Hematopoietic multipotent progenitor cell (in vitro differentiated cells): ENCODE measurements at regions not wholly inside any gene's neighbourhood (a gene's known extent, or its start where the extent isn't known, plus 50 kb on each side); places are given as distances from the start of the nearest gene placed in this dataset.
"Not testable (repeated sequence)": the region's sequence is repeated elsewhere in the genome, so short reads cannot be mapped to it uniquely, and the experiment has no call there.

Source experiments
- DNase-seq, 3 donors: peaks; one replicate each; pipeline ENCODE4 v3.0.0-alpha.2; 2011 to 2015; ENCODE audit warnings: low read depth in 2 of 3, low spot score in 2 of 3

DNA sequence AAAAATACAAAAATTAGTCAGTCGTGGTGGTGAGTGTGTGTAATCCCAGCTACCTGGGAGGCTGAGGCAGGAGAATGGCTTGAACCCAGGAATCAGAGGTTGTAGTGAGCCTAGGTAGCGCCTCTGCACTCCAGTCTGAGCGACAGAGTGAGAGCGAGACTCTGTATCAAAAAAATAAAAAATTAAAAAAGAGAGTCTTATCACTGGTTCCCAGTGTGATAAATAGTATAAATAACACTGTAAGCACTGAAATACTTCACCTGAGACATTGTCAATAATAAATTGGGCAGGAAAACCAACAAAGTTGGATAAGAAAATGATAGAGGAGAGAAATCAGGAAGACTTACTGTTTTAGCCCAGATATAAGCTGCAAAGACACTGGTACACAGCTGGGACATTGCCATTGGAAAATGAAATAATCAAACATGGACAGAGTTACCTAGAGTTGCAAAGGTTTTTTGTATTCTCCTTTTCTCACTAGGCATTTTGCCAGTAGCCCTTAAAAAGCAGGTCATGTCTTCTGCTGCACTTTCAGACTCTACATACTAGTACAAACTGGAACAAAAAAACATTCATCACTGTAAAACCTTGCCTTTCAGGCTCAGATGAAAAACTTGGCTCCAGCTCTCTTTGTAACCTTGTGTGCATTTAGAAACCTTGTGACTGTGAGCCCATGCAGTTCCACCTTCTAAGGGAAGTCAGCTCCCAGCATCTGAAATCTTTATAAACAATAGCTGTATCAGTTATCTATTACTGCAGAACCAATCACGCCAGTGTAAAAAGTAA, 55.0 kb upstream of the PPP1R2C start:
- DNase-seq: no peak

DNA sequence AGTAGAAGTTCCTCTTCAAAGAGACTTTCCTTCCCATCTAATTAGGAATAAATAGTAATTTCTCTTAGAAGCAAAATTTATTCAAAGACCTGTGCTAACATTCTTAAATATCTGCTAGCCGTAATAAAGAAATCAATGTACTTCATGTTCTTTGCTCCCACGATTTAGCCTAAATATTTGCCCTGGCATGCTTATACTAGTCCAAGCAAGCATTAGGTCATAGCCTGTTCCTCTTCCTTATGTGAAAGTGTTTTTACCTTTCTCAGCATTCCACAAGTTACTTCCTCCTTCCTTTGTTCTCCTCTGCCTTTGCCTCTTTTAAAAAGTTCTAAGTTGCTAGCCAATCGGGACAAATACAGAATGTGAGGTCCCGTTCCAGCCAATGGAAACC, 55.6 kb upstream of the PPP1R2C start:
- not testable (repeated sequence) for DNase-seq

DNA sequence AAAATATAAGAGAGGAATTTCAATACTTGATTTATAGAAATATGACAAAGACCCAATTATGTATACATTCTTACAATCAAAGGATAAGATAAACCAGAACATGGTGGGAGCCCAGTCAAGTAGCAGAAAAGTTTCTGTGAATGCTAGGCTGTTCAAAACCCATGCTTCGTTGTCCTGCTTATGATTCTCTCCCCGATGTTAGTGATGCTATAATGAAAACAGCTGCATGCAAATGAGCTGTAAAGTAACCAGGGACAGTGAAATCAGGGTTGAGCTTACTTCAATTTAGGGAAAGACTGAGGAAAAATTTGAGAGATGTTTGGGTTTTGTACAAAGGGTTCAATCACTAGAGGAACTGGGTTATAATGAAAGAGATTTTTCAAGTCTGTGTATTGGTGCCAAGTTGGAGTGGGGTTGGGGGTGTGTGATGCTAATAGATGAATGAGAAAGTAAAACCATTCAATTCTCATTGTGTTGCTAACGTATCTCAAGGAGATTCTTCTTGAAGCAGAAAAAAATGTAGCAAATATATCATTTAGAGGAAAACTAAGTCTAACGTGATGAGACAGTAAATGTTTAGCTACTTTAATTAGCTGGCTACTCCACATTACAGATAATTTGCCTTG, 59.3 kb upstream of the PPP1R2C start:
- no peak for DNase-seq

DNA sequence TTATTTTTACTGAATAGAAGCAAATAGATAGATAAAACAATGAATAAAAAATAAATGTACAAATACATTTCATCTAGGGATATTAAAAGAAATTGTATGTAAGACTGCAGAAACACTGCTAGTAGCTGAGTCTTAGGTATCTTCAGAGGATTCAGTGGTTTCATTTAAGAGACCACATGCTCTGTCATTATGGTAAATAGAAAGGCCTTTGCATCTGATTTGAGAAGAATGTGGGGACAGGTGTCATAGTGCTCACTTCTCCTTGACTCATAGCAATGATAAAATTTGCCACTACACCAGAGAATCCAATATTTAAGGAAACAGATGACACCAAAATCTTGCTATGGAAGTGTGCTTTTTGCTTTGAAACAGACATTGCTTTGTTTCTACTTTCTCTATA, 59.8 kb upstream of the PPP1R2C start:
- DNase-seq: no peak

DNA sequence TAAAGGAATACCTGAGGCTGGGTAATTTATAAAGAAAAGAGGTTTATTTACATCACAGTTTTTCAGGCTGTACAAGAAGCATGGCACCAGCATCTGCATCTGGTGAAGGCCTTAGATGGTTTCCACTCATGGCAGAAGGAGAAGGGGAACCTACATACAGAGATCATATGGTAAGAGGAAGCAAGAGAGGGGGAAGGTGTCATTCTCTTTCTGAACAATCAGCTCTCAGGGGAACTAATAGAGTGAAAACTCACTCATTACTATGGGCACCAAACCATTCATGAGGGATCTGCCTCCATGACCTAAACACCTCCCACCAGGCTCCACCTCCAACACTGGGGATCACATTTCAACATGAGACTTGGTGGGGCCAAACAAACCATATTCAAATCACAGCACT, 61.7 kb upstream of the PPP1R2C start:
- no peak for DNase-seq

DNA sequence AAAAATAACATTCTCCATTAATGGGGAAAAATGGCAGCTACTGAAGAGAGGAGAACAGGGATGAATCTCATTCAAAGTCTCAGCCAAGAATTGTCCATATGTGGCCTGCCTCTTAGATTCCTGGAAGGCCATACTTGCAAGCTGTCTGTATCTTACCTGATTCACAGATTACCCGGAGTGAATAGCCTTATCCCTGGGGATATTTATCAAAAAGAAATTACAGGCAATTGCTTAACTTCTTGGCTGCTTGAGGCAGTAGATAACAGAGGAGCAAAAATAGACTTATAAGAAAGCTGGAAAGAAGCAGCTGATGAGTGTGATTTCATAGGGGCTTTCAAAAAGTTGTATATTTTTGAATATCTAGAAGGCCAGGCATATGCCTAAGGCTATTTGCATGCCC, 68.8 kb upstream of the PPP1R2C start:
- DNase-seq: no peak

DNA sequence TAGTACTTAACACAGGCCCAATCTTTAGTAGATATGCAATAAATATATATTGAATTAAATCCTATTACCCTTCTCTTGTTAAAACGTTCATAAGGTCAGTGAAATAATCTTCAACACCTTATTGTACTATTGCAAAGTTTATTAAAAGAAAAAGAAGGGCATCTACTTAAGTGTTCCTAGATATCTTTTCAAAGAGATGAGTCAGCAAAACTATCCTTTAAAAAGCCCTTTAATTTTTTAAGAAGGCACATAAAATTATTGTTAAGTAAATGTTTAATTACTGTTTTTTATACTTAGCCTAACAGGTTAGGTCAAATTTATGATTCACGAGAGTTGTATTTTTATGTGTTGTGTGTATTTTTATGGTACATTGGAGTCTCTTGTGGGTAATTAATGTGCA, 77.3 kb upstream of the PPP1R2C start:
- DNase-seq: no peak

DNA sequence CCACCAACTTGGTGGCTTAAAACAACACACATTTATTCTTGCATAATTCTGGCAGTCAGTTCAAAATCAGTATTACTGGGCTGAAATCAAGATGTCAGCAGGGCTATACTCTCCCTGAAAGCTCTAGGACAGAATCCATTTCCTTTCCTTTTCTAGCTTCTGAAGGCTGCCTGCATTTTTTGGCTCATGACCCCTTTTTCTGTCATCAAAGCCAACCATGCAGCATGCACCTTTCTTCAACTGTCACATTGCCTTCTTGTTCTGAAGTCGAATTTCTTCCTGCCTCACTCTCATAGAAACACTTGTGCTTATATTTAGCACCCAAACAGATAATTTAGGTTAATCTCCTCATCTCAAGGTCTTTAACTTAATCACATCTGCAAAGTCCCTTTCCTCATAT, 79.8 kb upstream of the PPP1R2C start:
- DNase-seq: no peak

DNA sequence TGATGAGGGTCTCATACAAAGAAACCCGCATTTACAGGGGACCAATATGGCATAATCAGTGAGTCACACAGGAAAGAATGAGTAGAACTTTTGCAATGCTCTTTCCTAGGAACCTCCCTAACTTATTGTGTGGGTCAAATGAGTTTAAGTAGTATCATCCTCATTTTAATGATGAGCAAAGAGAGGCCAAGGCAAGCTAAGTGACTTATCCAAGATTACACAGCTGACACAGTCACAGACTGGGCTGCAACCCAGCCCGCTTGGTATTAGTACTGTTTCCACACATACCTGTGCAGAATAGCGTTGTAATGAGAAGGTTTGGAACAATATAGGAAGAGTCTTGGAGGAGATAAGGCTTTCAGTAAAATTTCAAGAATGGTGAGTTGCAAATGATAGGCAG, 91.0 kb upstream of the PPP1R2C start:
- no peak for DNase-seq

DNA sequence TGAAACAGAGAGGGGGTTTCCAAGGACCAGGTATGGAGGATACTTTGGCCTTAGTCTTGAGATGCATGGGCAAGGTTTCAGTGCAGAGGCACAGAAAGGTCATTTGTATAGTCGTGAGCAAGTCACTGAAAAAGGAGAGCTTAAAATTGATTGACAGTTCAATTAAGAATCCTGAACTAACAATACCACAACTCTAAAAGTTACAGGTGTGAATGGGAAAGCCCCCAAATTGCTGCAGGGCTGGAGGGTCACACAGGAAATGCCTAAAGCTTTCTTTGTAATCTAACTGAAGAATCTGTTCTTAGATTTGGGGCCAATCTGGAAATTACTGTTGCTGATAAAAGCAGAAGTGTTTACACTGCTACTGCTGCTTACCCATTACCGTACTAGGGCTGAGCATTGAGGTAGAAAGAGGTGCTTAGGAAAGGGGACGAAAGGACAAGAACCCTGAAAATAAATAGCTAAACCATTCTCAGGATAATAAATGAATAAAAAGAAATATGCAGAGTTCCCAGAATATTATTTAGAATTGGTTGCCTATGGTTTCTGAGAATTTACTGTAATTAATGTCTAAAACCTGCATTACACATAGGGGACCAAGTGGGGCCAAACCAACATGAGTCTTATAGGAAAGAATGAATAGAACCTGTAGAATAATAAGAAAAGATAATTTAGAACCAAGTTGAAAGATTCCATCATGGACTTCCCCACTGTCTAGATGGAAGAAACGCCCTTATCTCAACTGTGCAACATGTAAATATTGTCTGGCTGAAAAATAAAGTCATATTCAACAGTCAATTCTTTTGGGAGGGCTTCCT, 91.9 kb upstream of the PPP1R2C start:
- DNase-seq: no peak

DNA sequence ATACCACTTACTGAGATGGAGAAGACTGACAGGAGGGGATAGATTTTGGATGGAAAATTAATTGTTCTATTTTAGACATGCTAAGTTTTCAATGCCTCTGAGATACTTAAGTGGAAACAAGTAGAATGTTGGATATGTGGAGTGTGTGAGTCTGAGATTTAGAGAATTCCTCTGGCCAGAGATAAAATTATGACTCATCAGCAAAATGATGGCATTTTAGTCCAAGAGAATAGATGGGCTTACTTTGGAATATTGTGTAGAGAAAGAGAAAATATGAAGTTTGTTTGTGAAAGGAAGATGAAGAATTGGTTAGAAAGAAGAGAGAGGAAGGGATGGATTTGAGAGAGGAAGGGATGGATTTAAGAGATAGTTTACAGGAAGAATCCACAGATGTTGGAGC, 108.6 kb upstream of the PPP1R2C start:
- no peak for DNase-seq

DNA sequence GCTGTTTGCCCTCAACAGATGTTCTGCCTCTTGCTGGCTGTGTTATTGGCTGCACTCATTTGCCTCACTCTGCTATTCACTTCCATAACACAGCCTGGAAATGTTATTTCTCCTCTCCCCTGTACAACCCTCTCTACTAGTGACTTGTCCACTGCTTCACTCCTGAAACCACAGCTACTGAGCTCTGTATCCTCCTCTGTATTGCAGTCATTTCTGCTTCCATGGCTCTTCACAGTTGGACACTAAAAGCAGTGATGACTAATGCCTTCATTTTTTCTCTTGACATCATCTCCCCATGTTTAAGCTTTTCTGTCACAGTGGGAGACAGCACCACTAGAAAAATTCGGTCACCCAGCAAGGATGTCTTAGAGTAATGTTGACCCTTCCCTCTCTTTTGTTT, 123.0 kb upstream of the PPP1R2C start:
- no peak for DNase-seq

DNA sequence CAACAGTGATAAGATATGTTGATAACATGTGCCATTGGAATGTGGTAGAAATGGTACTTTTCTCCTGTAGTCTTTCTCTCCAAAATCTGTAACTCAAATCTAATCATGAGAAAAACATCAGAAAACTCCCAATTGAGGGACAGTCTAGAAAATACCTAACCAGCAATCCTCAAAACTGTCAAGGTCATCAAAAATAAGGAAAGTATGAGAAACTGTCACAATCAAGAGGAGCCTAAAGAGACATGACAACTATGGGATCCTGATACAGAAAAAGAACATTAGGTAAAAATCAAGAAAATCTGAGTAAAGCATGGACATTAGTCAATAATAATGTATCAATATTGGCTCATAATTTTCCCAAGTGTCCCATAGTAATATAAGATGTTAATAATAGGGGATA, 124.5 kb upstream of the PPP1R2C start:
- DNase-seq: no peak

DNA sequence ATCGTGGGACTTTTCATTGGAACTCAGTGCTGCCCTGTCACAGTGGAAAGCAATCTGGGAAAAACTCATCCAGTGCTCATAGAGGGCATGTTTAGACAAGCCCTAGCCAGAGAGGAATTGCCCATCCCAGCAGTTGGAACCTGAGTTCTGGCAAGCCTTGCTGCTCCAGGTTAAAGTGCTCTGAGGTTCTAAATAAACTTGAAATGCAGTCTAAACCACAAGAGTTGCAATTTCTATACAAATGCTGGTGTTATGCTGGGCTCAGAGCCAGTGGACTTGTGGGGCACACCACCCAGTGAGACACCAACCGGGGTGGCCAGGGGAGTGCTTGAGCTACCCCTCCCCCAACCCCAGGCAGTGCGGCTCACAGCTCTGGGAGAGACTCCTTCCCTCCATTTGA, 142.8 kb upstream of the PPP1R2C start:
- DNase-seq: no peak

DNA sequence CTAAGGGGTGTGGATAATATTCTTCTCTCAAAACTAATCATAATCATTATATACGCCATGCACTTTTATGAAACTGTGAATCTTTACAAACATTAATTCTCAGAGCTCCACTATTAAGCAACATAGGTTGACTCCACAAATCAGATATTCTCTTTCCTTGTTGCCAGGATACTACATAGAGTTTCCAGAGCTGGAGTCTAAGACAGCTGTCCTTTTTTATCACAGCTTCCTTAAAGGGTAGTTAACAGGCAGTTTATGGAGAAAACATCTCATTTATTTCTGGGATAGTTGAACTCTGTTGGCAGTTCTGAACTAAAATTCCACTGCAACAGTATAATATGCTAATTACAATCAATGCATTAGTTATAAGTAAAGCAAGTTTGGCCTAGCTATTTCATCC, 152.1 kb upstream of the PPP1R2C start:
- no peak for DNase-seq

DNA sequence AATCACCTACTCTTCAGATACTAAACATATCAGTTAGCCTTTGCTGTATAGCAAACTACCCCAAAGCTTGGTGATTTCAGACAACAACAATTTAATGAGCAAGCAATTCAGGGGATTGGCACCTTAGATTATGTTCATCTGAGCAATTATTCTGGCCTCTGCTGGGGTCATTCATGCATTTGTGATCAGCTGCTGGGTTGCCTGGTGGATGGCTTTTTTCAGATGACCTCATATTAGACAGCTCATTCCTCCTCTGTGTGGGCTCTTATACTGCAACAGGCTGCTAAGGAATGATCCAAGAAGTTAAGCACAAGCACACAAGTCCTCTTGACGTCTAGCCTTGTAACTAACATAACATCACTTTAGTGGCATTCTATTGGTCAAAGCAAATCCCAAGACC, 153.0 kb upstream of the PPP1R2C start:
- no peak for DNase-seq

DNA sequence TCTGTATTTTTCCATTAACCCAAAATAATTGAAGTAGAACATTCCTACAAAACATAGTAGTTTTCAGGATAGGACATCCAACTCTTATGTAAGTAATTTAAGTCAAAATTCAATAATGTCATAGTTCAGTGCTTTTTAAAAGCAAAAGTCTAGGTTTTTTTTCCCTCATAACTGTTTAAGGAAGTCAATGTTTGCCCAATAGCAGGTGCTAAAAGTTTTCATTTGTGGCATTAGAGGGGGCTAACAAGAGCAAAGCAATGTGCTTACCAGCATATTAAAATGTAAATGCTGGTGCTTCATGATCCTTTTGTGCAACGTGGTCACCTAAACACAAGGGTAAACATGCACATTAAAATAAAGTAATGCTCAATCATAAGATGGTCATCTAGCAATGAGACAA, 155.2 kb upstream of the PPP1R2C start:
- peak in 1 of 3 donors; percentile 30 for DNase-seq

DNA sequence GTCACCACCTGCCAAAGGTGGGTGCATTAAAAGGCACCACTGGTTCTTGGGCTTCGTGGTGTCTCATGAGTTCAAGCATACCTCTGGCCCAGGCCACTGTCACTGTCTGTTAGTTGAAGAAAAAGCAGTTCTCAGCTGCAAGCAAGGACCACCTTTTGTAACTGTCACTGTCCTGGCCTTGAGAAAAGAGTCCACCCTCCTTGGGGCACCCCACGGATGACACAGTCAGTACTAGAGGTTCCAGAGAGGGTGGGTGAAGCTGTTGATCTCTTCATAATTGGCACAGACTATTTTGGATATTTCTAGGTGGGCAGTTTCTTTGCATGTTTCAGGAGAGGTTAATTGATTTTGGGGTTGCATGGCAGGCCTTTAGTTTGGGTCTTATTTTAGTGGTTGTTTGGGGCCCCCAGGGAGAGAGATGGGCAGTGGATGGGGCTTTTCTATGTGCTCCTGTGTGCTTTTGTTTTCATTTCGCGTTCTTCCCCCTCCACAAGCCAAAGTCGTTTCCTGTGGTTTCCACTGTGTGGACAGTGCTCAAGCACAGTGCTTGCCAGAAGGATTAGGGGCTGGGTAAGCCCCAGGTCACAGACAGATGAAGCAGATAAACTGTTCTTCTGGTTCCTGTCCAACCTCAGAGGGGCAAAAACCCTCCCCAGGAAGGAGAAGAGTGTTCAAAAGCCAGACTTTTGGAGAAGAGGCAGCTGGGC, 156.2 kb upstream of the PPP1R2C start:
- DNase-seq: peak in 2 of 3 donors; percentile 36 to 76

DNA sequence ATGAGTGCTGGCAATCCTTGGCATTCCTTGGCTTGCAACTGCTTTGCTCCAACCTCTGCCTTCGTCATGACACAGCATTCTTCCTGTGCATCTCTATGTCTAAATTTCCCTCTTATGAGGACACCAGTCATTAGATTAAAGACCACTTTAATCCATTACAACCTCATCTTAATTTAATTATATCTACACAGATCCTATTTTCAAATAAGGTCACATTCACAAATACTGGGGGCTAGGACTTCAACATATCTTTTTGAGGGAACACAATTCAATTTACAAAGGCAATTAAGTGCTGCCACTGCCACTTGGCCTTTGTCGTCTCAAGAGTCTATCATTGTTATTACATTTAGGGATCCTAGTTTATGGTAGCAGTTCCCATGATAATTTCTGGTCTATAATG, 163.7 kb upstream of the PPP1R2C start:
- no peak for DNase-seq

DNA sequence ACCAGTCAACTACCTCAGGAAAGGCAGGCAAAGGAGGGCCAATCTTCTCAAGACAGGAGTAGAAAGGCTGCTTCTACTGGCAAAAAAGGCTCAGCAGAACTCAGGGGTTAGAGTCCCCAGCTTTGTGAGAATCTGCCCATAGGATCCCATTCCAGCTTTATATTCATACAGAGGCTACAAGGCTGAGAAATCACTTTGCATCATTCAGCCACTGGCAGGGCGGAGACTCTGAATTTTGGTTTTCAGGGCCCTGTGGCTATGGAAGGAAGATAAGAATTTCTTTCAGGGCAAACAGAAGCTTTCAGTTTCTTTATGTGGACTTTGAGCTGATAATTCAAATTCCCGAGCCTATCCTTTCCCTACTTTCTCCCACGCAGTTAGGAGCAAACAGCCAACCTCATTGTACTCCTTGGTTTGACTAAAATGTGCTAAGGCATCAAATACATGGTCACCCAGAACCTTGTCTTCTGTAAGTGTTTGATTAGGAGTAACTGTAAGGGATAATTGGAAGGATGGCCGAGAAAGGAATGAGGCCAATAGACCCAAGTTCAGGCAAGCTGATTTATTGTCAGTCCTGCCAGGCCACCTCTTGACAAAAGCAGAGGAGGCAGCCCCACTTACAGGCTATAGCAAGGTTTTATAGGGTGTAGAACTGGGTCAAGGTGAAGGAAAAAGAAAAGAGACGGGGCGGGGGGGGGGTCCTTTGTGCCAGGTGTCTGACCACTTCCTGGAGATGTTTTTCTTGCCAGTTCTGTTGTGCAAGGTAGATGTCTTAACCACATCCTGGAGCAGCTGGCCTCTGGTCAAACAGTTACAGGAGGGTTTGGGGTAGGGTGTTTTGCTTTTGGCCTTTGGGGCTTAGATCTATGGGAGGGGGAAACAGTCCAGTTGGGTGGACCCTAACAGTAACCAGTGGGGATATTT, 165.3 kb upstream of the PPP1R2C start:
- DNase-seq: peak in 1 of 3 donors; percentile 42
